HepG2 (cell line): ENCODE measurements at regions not wholly inside any gene's neighbourhood (a gene's known extent, or its start where the extent isn't known, plus 50 kb on each side); places are given as distances from the start of the nearest gene placed in this dataset.

Experiments used
- MEF2D ChIP-seq: sonication (generic); formaldehyde crosslinking; IDR thresholded peaks from 2 replicates; pipeline ENCODE4 v1.5.1; 2020; ENCODE audit warnings: mild to moderate bottlenecking, missing genetic modification reagents
- POLR2AphosphoS5 ChIP-seq: IDR thresholded peaks from 2 replicates; pipeline ENCODE4 v1.6.1; 2012; ENCODE audit warnings: low read depth, low read length
- RAD21 ChIP-seq: fragments of 450-650 bp; formaldehyde crosslinking; IDR thresholded peaks from 2 replicates; pipeline ENCODE4 v1.5.0; 2020; ENCODE audit warnings: mild to moderate bottlenecking
- ZNF562 ChIP-seq: sonication (generic); formaldehyde crosslinking; IDR thresholded peaks from 2 replicates; pipeline ENCODE4 v1.8.0; 2022; ENCODE audit warnings: missing genetic modification reagents, borderline replicate concordance
- TF ChIP-seq, protein P1 (sequence below): sonication (generic); formaldehyde crosslinking; IDR thresholded peaks from 2 replicates; pipeline ENCODE4 v1.4.0; 2020; ENCODE audit warnings: missing genetic modification reagents
- TF ChIP-seq, protein P2 (sequence below): sonication (generic); formaldehyde crosslinking; IDR thresholded peaks from 2 replicates; pipeline ENCODE4 v1.5.0; 2020; ENCODE audit warnings: mild to moderate bottlenecking, missing genetic modification reagents, moderate library complexity

DNA sequence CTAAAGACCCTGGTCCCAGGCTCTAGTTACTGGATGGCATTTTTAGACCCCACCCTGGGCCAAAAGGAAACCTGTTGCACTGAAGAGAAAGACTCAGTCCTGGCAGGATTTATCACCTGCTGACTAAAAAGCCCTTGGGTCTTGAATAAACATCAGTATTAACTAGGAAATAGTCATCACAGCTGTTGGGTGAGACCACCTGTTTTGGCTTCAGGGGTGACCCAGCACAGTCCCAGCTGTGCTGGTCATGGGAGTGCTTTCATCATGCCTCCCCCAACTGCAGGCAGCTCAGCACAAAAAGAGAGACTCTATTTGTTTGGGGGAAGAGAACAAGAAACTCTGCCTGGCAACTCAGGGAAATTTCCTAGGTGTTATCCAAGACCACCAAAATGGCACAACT lies 903.2 kb downstream of the C4orf33 start:
- TF ChIP-seq, protein P1, sequence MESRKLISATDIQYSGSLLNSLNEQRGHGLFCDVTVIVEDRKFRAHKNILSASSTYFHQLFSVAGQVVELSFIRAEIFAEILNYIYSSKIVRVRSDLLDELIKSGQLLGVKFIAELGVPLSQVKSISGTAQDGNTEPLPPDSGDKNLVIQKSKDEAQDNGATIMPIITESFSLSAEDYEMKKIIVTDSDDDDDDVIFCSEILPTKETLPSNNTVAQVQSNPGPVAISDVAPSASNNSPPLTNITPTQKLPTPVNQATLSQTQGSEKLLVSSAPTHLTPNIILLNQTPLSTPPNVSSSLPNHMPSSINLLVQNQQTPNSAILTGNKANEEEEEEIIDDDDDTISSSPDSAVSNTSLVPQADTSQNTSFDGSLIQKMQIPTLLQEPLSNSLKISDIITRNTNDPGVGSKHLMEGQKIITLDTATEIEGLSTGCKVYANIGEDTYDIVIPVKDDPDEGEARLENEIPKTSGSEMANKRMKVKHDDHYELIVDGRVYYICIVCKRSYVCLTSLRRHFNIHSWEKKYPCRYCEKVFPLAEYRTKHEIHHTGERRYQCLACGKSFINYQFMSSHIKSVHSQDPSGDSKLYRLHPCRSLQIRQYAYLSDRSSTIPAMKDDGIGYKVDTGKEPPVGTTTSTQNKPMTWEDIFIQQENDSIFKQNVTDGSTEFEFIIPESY (CRISPR knock-in tag): no peak
- no peak for TF ChIP-seq ZNF562
- TF ChIP-seq, protein P2, sequence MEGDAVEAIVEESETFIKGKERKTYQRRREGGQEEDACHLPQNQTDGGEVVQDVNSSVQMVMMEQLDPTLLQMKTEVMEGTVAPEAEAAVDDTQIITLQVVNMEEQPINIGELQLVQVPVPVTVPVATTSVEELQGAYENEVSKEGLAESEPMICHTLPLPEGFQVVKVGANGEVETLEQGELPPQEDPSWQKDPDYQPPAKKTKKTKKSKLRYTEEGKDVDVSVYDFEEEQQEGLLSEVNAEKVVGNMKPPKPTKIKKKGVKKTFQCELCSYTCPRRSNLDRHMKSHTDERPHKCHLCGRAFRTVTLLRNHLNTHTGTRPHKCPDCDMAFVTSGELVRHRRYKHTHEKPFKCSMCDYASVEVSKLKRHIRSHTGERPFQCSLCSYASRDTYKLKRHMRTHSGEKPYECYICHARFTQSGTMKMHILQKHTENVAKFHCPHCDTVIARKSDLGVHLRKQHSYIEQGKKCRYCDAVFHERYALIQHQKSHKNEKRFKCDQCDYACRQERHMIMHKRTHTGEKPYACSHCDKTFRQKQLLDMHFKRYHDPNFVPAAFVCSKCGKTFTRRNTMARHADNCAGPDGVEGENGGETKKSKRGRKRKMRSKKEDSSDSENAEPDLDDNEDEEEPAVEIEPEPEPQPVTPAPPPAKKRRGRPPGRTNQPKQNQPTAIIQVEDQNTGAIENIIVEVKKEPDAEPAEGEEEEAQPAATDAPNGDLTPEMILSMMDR (CRISPR knock-in tag): no peak
- TF ChIP-seq RAD21 (CRISPR knock-in tag): no peak
- TF ChIP-seq MEF2D (CRISPR knock-in tag): no peak
- TF ChIP-seq POLR2AphosphoS5: no peak
